K562 (cell line): ENCODE measurements at regions not wholly inside any gene's neighbourhood (a gene's known extent, or its start where the extent isn't known, plus 50 kb on each side); places are given as distances from the start of the nearest gene placed in this dataset.

Source experiments
- ATAC-seq: fragments of 200-7000 bp; cut with Tn5 transposase; 3 replicates; pipeline ENCODE4 v1.9.1; 2020; ENCODE audit warnings: moderate library complexity
- BruUV-seq: library from RNA; stranded (reverse); fragments of 400-500 nt; replicated peaks from 2 replicates; lab custom pipeline; 2021; lab: Mats Ljungman, UMichigan
- CTCF ChIA-PET: fragments of 300-600 bp; formaldehyde crosslinking; extraction: SDS; loops from one replicate; lab custom pipeline; 2021; ENCODE audit warnings: low intra/inter-chr PET ratio; lab: Yijun Ruan, JAX
- POLR2A ChIA-PET: fragments of 300-600, 350-650 bp; sonication (Branson Sonifier 250); formaldehyde crosslinking; extraction: SDS; loops from one replicate; lab custom pipeline; 2021; ENCODE audit warnings: antibody characterized with exemption, inconsistent platforms; lab: Yijun Ruan, JAX
- DNase-seq, 4 experiments: peaks; one replicate each; pipeline versions ENCODE4 v3.0.0 to v3.0.0-alpha.2; 2011 to 2018; ENCODE audit warnings: low spot score in 3 of 4, mixed read lengths in 3 of 4; ENCODE audit errors: extremely low read depth in 1 of 4
- FAIRE-seq: peaks from 2 replicates; lab custom pipeline; 2011; peaks lifted over from hg19 to GRCh38; lab: Jason Lieb, UNC
- H2AFZ ChIP-seq: 2 replicates; pipeline ENCODE4 v1.6.0; 2011; ENCODE audit warnings: low read depth, low read length, control low read depth, inconsistent platforms
- H3K27ac ChIP-seq: fragments of 200-600 bp; 3 replicates; pipeline ENCODE4 v1.8.0; 2011; ENCODE audit warnings: low read depth, mild to moderate bottlenecking, control low read depth, inconsistent platforms, low read length, moderate library complexity, mixed read lengths; ENCODE audit errors: extremely low read depth
- H3K27me3 ChIP-seq, 2 experiments: fragments of 300-600 bp in 1 of 2; 2 replicates in 1 of 2; 3 replicates in 1 of 2; pipeline versions ENCODE4 v1.6.0 to v1.8.0; 2011; ENCODE audit warnings: inconsistent platforms in 2 of 2, low read length in 2 of 2, mild to moderate bottlenecking in 1 of 2, mixed read lengths in 1 of 2, moderate library complexity in 1 of 2; ENCODE audit not compliant: control insufficient read depth in 2 of 2, insufficient read depth in 2 of 2
- H3K36me3 ChIP-seq: fragments of 300-600 bp; 3 replicates; pipeline ENCODE4 v1.8.0; 2011; ENCODE audit warnings: mild to moderate bottlenecking, low read length, inconsistent platforms; ENCODE audit not compliant: control insufficient read depth, insufficient read depth
- H3K4me1 ChIP-seq, 2 experiments: fragments of 200-600 bp in 1 of 2; replicated peaks in 1 of 2; 2 replicates in 1 of 2; 3 replicates in 1 of 2; pipeline versions ENCODE4 v1.5.1 to v1.8.0; 2011; ENCODE audit warnings: inconsistent platforms in 2 of 2, low read length in 2 of 2, mild to moderate bottlenecking in 1 of 2, mixed read lengths in 1 of 2, moderate library complexity in 1 of 2; ENCODE audit not compliant: control insufficient read depth in 2 of 2, insufficient read depth in 2 of 2
- H3K4me2 ChIP-seq: 2 replicates; pipeline ENCODE4 v1.6.1; 2011; ENCODE audit warnings: low read length, control low read depth, inconsistent platforms, mixed read lengths; ENCODE audit not compliant: insufficient read depth
- H3K4me3 ChIP-seq: fragments of 200-600 bp; sonication (generic), shearing (Covaris generic); 2 replicates; pipeline ENCODE4 v1.5.1; 2016; ENCODE audit warnings: control low read depth, inconsistent platforms
- H3K79me2 ChIP-seq: fragments of 200-600 bp; 3 replicates; pipeline ENCODE4 v1.8.0; 2011; ENCODE audit warnings: low read length, inconsistent platforms; ENCODE audit not compliant: control insufficient read depth, insufficient read depth
- H3K9ac ChIP-seq, 2 experiments: 2 replicates each; pipeline versions ENCODE4 v1.6.0 to v1.6.1; 2011; ENCODE audit warnings: low read depth in 2 of 2, low read length in 2 of 2, control low read depth in 1 of 2, inconsistent platforms in 1 of 2, mild to moderate bottlenecking in 1 of 2, mixed read lengths in 1 of 2; ENCODE audit not compliant: insufficient read depth in 1 of 2
- H3K9me1 ChIP-seq: one replicate; pipeline ENCODE4 v1.6.0; 2011; ENCODE audit warnings: inconsistent platforms, mild to moderate bottlenecking, low read length, moderate library complexity; ENCODE audit not compliant: control insufficient read depth, insufficient read depth
- H3K9me3 ChIP-seq: replicated peaks from 2 replicates; pipeline ENCODE4 v1.5.1; 2011; ENCODE audit warnings: low read depth, low read length, inconsistent platforms; ENCODE audit not compliant: control insufficient read depth, insufficient read depth
- H4K20me1 ChIP-seq: replicated peaks from 2 replicates; pipeline ENCODE4 v1.6.1; 2011; ENCODE audit warnings: low read length, inconsistent platforms, mixed read lengths; ENCODE audit not compliant: control insufficient read depth, insufficient read depth
- ATF1 ChIP-seq, 2 experiments: fragments of 450-650 bp in 1 of 2; IDR thresholded peaks; 2 replicates each; pipeline ENCODE4 v1.6.1; 2016; ENCODE audit warnings: missing compliant biosample characterization in 1 of 2, missing genetic modification characterization in 1 of 2
- BACH1 ChIP-seq: fragments of 200-800 bp; sonication (Bioruptor generic); IDR thresholded peaks from 2 replicates; pipeline ENCODE4 v1.6.1; 2016; ENCODE audit warnings: missing genetic modification characterization, missing compliant biosample characterization
- BMI1 ChIP-seq: fragments of 150-350 bp; IDR thresholded peaks from 2 replicates; pipeline ENCODE4 v1.6.1; 2014; ENCODE audit warnings: low read length
- CAMTA2 ChIP-seq: fragments of 250-450 bp; sonication (Bioruptor Pico); conservative IDR thresholded peaks from 2 replicates; pipeline ENCODE4 v1.5.1; 2022
- CCAR2 ChIP-seq: fragments of 200-400 bp; formaldehyde crosslinking; IDR thresholded peaks from 2 replicates; pipeline ENCODE4 v1.6.1; 2017; ENCODE audit warnings: mild to moderate bottlenecking, low read depth, low read length
- CREB3 ChIP-seq: fragments of 450-650 bp; conservative IDR thresholded peaks from 2 replicates; pipeline ENCODE4 v1.6.1; 2016; ENCODE audit warnings: missing genetic modification characterization, low read depth, mild to moderate bottlenecking, missing compliant biosample characterization, moderate library complexity
- DPF2 ChIP-seq: fragments of 450-650 bp; IDR thresholded peaks from 2 replicates; pipeline ENCODE4 v1.6.1; 2016
- FOS ChIP-seq: IDR thresholded peaks from 3 replicates; pipeline ENCODE4 v1.6.1; 2011; ENCODE audit not compliant: insufficient read length; ENCODE audit errors: extremely low read depth
- FOXJ2 ChIP-seq: fragments of 200-800 bp; sonication (Bioruptor generic); IDR thresholded peaks from 2 replicates; pipeline ENCODE4 v1.6.1; 2016; ENCODE audit warnings: missing genetic modification characterization, missing compliant biosample characterization
- GTF2E2 ChIP-seq: fragments of 200-800 bp; sonication (Bioruptor generic); IDR thresholded peaks from 2 replicates; pipeline ENCODE4 v1.6.1; 2016; ENCODE audit warnings: missing genetic modification characterization, missing compliant biosample characterization
- MAFF ChIP-seq: IDR thresholded peaks from 2 replicates; pipeline ENCODE4 v1.6.1; 2012; ENCODE audit warnings: low read length, improper control_type of control experiment
- MEF2A ChIP-seq: IDR thresholded peaks from 2 replicates; pipeline ENCODE4 v1.6.1; 2011; ENCODE audit warnings: low read depth, mild to moderate bottlenecking, low read length, moderate library complexity; ENCODE audit not compliant: control insufficient read depth
- NRF1 ChIP-seq, 2 experiments: fragments of 450-650 bp; IDR thresholded peaks in 1 of 2; conservative IDR thresholded peaks in 1 of 2; 2 replicates each; pipeline ENCODE4 v1.6.1; 2014; ENCODE audit warnings: mild to moderate bottlenecking in 2 of 2
- SMARCA4 ChIP-seq: fragments of 450-650 bp; IDR thresholded peaks from 2 replicates; pipeline ENCODE4 v1.6.1; 2016
- TFAM ChIP-seq: fragments of 250-450 bp; sonication (Bioruptor Pico); conservative IDR thresholded peaks from 2 replicates; pipeline ENCODE4 v1.5.0; 2021; ENCODE audit warnings: mild to moderate bottlenecking, moderate library complexity
- ZNF12 ChIP-seq: sonication (generic); formaldehyde crosslinking; IDR thresholded peaks from 2 replicates; pipeline ENCODE4 v1.4.0; 2020; ENCODE audit warnings: mild to moderate bottlenecking, missing genetic modification reagents
- ZNF764 ChIP-seq: fragments of 250-450 bp; sonication (Bioruptor Pico); IDR thresholded peaks from 2 replicates; pipeline ENCODE4 v1.4.0; 2020; ENCODE audit warnings: low read depth, mild to moderate bottlenecking, moderate library complexity
- WGBS: fragments of 100-300 bp; shearing (Covaris generic); methylation state at CpG from one replicate; pipeline ENCODE4 v1.1.6; 2016; ENCODE audit warnings: low coverage, mixed read lengths; ENCODE audit not compliant: insufficient coverage; ENCODE audit errors: missing lambda C conversion rate; 5-methylcytosine and 5-hydroxymethylcytosine counted together
- in situ Hi-C: fragments of 300-500 bp; cut with MboI; formaldehyde crosslinking; loops from 4 replicates; pipeline ENCODE4 v1.15.0; 2018; ENCODE audit warnings: inconsistent platforms, mixed read lengths
- intact Hi-C: fragments of 100-400 bp; cut with micrococcal nuclease; formaldehyde crosslinking; loops from 2 replicates; pipeline ENCODE4 v1.14.2; 2022

- ChIA-PET POLR2A (no interaction called here), CTCF (no interaction called here)
- no peak overlapping the region for H3K4me3 ChIP-seq
- H3K36me3 ChIP-seq: no peaks in the 10 kb centered on the region
- H3K27ac ChIP-seq: no peak overlapping the region
- H3K27me3 ChIP-seq: no peaks in the 10 kb centered on the region
- no peaks in the 10 kb centered on the region for H3K79me2 ChIP-seq
- BruUV-seq: no TSS peak
- H3K9ac ChIP-seq: no peak overlapping the region
- WGBS: 0% methylated on average over 3 of the region's 3 CpGs
- in situ Hi-C loops: no loop called here
- intact Hi-C loops: no loop called here
- H3K4me1 ChIP-seq: no peaks in the 10 kb centered on the region
- H3K9me3 ChIP-seq: no peaks in the 10 kb centered on the region
- no peaks in the 10 kb centered on the region for H3K9me1 ChIP-seq
- H3K4me2 ChIP-seq: no peak overlapping the region
- TF ChIP-seq CAMTA2 (no peak), MAFF (no peak), TFAM (CRISPR knock-in tag) (no peak), CCAR2 (no peak), ZNF12 (CRISPR knock-in tag) (no peak), CREB3 (tag) (no peak), ZNF764 (no peak), ATF1 (CRISPR knock-in tag; IDR thresholded peaks at IDR 0.05) (no peak), ATF1 (tag; IDR thresholded peaks at IDR 0.05) (no peak), GTF2E2 (tag) (no peak), FOS (no peak), DPF2 (no peak), MEF2A (no peak), BACH1 (no peak), NRF1 (conservative IDR thresholded peaks at IDR 0.05 in 1 of 2, IDR thresholded peaks at IDR 0.05 in 1 of 2) (no peak), SMARCA4 (no peak), BMI1 (no peak), FOXJ2 (tag) (no peak)
- no peak for DNase-seq
- H4K20me1 ChIP-seq: no peaks in the 10 kb centered on the region
- H2AFZ ChIP-seq: no peak overlapping the region
- no peak for FAIRE-seq
- no peak for ATAC-seq
Measured at GRCh38 chr17:71883845-71884244, 237.0 kb upstream of the SOX9 start.
